ENCODE measurements at regions not wholly inside any gene's neighbourhood (a gene's known extent, or its start where the extent isn't known, plus 50 kb on each side); places are given as distances from the start of the nearest gene placed in this dataset.

DNA sequence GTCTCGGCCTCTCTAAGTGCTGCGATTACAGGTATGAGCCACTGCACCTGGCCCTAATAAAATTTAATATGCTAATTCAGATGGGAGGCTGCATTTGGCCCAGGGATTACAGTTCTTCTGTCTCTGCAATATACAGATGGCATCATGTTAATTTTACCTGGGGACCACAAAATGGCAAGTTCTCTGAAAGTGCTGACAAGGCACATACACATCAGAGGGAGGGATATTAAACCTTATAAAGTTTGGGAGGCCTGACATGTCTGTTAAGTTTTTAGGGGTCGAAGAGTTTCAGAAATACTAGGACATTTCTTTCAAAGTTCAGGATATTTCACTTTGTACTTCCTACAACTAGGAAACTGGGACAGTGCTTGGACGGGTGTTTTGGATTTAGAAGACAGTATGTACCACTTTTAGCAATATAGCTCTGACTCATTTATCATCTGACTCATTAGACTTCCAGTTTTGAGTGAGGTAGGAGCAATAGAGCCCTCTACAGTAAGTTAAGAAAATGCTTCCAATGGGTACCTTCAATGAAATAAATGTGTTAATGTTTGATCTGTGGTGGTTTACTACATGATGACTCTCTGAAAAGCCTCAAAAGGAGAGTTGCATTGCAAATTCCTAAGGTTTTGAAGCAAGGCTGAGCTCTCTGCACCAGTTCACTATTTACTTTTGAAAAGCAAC, 981.0 kb upstream of the HS3ST1 start:
- TF ChIP-seq, protein P1, sequence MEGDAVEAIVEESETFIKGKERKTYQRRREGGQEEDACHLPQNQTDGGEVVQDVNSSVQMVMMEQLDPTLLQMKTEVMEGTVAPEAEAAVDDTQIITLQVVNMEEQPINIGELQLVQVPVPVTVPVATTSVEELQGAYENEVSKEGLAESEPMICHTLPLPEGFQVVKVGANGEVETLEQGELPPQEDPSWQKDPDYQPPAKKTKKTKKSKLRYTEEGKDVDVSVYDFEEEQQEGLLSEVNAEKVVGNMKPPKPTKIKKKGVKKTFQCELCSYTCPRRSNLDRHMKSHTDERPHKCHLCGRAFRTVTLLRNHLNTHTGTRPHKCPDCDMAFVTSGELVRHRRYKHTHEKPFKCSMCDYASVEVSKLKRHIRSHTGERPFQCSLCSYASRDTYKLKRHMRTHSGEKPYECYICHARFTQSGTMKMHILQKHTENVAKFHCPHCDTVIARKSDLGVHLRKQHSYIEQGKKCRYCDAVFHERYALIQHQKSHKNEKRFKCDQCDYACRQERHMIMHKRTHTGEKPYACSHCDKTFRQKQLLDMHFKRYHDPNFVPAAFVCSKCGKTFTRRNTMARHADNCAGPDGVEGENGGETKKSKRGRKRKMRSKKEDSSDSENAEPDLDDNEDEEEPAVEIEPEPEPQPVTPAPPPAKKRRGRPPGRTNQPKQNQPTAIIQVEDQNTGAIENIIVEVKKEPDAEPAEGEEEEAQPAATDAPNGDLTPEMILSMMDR (IDR thresholded peaks at IDR 0.05; ENCODE audit: low read length) = peak; percentile 19
- TF ChIP-seq EZH2phosphoT487 (IDR thresholded peaks at IDR 0.05; ENCODE audit: low read length) (no peak), EZH2 (optimal IDR thresholded peaks at IDR 0.05; ENCODE audit: low read depth, low read length) (no peak)
